Motor neuron (in vitro differentiated cells): ENCODE measurements at regions not wholly inside any gene's neighbourhood (a gene's known extent, or its start where the extent isn't known, plus 50 kb on each side); places are given as distances from the start of the nearest gene placed in this dataset.
A peak's percentile ranks its signal among the peaks of the same experiment; 100 is the strongest.

Experiments
- ATAC-seq, 8 experiments: fragments of 200-7000 bp; cut with Tn5 transposase; replicated peaks in 6 of 8; 2 replicates each; pipeline ENCODE4 v1.8.0; 2021; ENCODE audit warnings: mild to moderate bottlenecking in 8 of 8, moderate library complexity in 8 of 8
- H3K27ac ChIP-seq, 2 donors: fragments of 250-450 bp; sonication (Bioruptor Pico); 2 replicates each; pipeline ENCODE4 v1.9.0; 2021; ENCODE audit warnings: antibody characterized with exemption in 2 of 2, mild to moderate bottlenecking in 2 of 2, moderate library complexity in 1 of 2
- H3K4me1 ChIP-seq, 2 donors: fragments of 250-450 bp; sonication (Bioruptor Pico); replicated peaks in 1 of 2; 2 replicates each; pipeline ENCODE4 v1.6.1; 2021; ENCODE audit warnings: antibody characterized with exemption in 2 of 2, mild to moderate bottlenecking in 2 of 2, moderate library complexity in 1 of 2
- H3K4me3 ChIP-seq, 5 donors: fragments of 250-450 bp; sonication (Bioruptor Pico); 2 replicates each; pipeline ENCODE4 v1.9.0; 2021; ENCODE audit warnings: antibody characterized with exemption in 5 of 5, mild to moderate bottlenecking in 5 of 5, moderate library complexity in 4 of 5
- WGBS, 10 experiments: fragments of 450-650 bp; shearing (Covaris generic); methylation state at CpG; one replicate each; pipeline ENCODE4 v1.0.0; 2022; 5-methylcytosine and 5-hydroxymethylcytosine counted together
- in situ Hi-C, 9 experiments: fragments of 400-800 bp; cut with MboI; loops; one replicate each; pipeline ENCODE4 v1.15.0; 2021; ENCODE audit warnings: low sequenced_read_pairs in 9 of 9, low pct_unique_long_range_greater_than_20kb in 2 of 9; ENCODE audit not compliant: unreplicated experiment in 9 of 9

- peak in 2 of 8 experiments; percentile 48 to 57 for ATAC-seq
- no peak overlapping the region for H3K27ac ChIP-seq
- peaks cover 15 to 23% of the 10 kb centered on the region in 2 donors for H3K4me1 ChIP-seq
- in situ Hi-C loops: loop anchor here in 1 of 9 experiments (25.0 kb wide), 1 partner anchor 398 kb away; the partner anchor contains the start of gene PLPP3
- no peak overlapping the region for H3K4me3 ChIP-seq
- 39 to 74% (median 66%) methylated on average over 2 to 3 of the region's 3 CpGs; no CpG with 5 or more reads in 2 of the 10 experiments for WGBS, 10 experiments
Observed at GRCh38 chr1:56188855-56189254, 390.5 kb downstream of the PLPP3 start.

GRCh38 chr1:56188221-56188620 lies 391.1 kb downstream of the PLPP3 start:
- 20 to 100% (median 61%) methylated on average over 1 to 3 of the region's 3 CpGs; no CpG with 5 or more reads in 2 of the 10 experiments for WGBS, 10 experiments
- peaks cover 15 to 23% of the 10 kb centered on the region in 2 donors for H3K4me1 ChIP-seq
- in situ Hi-C loops: loop anchor here in 1 of 9 experiments (25.0 kb wide), 1 partner anchor 399 kb away; the partner anchor contains the start of gene PLPP3
- no peak for ATAC-seq
- no peak overlapping the region for H3K27ac ChIP-seq
- H3K4me3 ChIP-seq: no peak overlapping the region

GRCh38 chr1:56187405-56187804 lies 392.0 kb downstream of the PLPP3 start:
- in situ Hi-C loops: loop anchor here in 1 of 9 experiments (25.0 kb wide), 1 partner anchor 400 kb away; the partner anchor contains the start of gene PLPP3
- H3K27ac ChIP-seq: no peak overlapping the region
- peaks cover 15 to 23% of the 10 kb centered on the region in 2 donors for H3K4me1 ChIP-seq
- no peak overlapping the region for H3K4me3 ChIP-seq
- 20 to 90% (median 71%) methylated on average over 1 of the region's 1 CpG; no CpG with 5 or more reads in 3 of the 10 experiments for WGBS, 10 experiments
- no peak for ATAC-seq

- Histone ChIP-seq H3K4me3 (no peak overlapping the region), H3K4me1 (peaks cover 3 to 14% of the 10 kb centered on the region in 2 donors), H3K27ac (no peak overlapping the region)
- 44 to 100% (median 87%) methylated on average over 1 to 2 of the region's 2 CpGs; no CpG with 5 or more reads in 1 of the 10 experiments for WGBS, 10 experiments
- ATAC-seq: no peak
- in situ Hi-C loops: loop anchor here in 1 of 9 experiments (25.0 kb wide), 1 partner anchor 402 kb away; the partner anchor contains the start of gene PLPP3
Observed at GRCh38 chr1:56185493-56185892, 393.9 kb downstream of the PLPP3 start.

- ATAC-seq: no peak
- Histone ChIP-seq H3K27ac (no peak overlapping the region), H3K4me3 (no peak overlapping the region), H3K4me1 (peaks cover 6 to 9% of the 10 kb centered on the region in 2 donors)
- WGBS, 10 experiments: 38 to 100% (median 85%) methylated on average over 1 to 2 of the region's 2 CpGs; no CpG with 5 or more reads in 1 of the 10 experiments
- in situ Hi-C loops: loop anchor here in 1 of 9 experiments (25.0 kb wide), 1 partner anchor 404 kb away; the partner anchor contains the start of gene PLPP3
Observed at GRCh38 chr1:56183151-56183550, 396.2 kb downstream of the PLPP3 start.

- Histone ChIP-seq H3K27ac (no peak overlapping the region), H3K4me1 (peaks cover 6 to 9% of the 10 kb centered on the region in 2 donors), H3K4me3 (no peak overlapping the region)
- in situ Hi-C loops: loop anchor here in 1 of 9 experiments (25.0 kb wide), 1 partner anchor 407 kb away; the partner anchor contains the start of gene PLPP3
- whole genome bisulfite sequencing, 10 experiments: 34 to 93% (median 79%) methylated on average over 3 to 5 of the region's 5 CpGs
- ATAC-seq: peak in 2 of 8 experiments; percentile 23 to 33
Observed at GRCh38 chr1:56180520-56181190, 398.7 kb downstream of the PLPP3 start.

- Histone ChIP-seq H3K4me3 (no peak overlapping the region), H3K4me1 (peaks cover 6 to 9% of the 10 kb centered on the region in 2 donors), H3K27ac (no peak overlapping the region)
- ATAC-seq: no peak
- 40 to 100% (median 71%) methylated on average over 1 of the region's 1 CpG; no CpG with 5 or more reads in 3 of the 10 experiments for WGBS, 10 experiments
- in situ Hi-C loops: loop anchor here in 1 of 9 experiments (25.0 kb wide), 1 partner anchor 408 kb away; the partner anchor contains the start of gene PLPP3
Observed at GRCh38 chr1:56179543-56179942, 399.8 kb downstream of the PLPP3 start.

- Histone ChIP-seq H3K4me1 (peaks cover 6 to 9% of the 10 kb centered on the region in 2 donors), H3K27ac (no peak overlapping the region), H3K4me3 (no peak overlapping the region)
- ATAC-seq: no peak
- in situ Hi-C loops: loop anchor here in 1 of 9 experiments (25.0 kb wide), 1 partner anchor 412 kb away; the partner anchor contains the start of gene PLPP3
- WGBS, 10 experiments: 38 to 93% (median 70%) methylated on average over 3 of the region's 3 CpGs; no CpG with 5 or more reads in 1 of the 10 experiments
Observed at GRCh38 chr1:56175211-56175610, 404.2 kb downstream of the PLPP3 start.

GRCh38 chr1:56174176-56174885 lies 405.0 kb downstream of the PLPP3 start:
- in situ Hi-C loops: no loop called here
- H3K4me3 ChIP-seq: no peak overlapping the region
- no peak overlapping the region for H3K27ac ChIP-seq
- H3K4me1 ChIP-seq: peaks cover 2 to 3% of the 10 kb centered on the region in 2 donors
- ATAC-seq: no peak
- WGBS, 10 experiments: 50 to 100% (median 80%) methylated on average over 1 of the region's 1 CpG; no CpG with 5 or more reads in 1 of the 10 experiments

- in situ Hi-C loops: no loop called here
Observed at GRCh38 chr1:56173736-56174135, 405.6 kb downstream of the PLPP3 start.

GRCh38 chr1:56171670-56172069 lies 407.7 kb downstream of the PLPP3 start:
- Histone ChIP-seq H3K27ac (no peak overlapping the region), H3K4me3 (no peak overlapping the region), H3K4me1 (no peaks in the 10 kb centered on the region)
- no peak for ATAC-seq
- in situ Hi-C loops: no loop called here
- 75 to 100% (median 88%) methylated on average over 1 of the region's 1 CpG; no CpG with 5 or more reads in 4 of the 10 experiments for WGBS, 10 experiments

More at GRCh38 chr1:56173736-56174135, 405.6 kb downstream of the PLPP3 start:
- H3K4me3 ChIP-seq: no peak overlapping the region
- H3K4me1 ChIP-seq: no peaks in the 10 kb centered on the region
- no peak overlapping the region for H3K27ac ChIP-seq
- no peak for ATAC-seq
- WGBS, 10 experiments: 10 to 93% (median 80%) methylated on average over 1 of the region's 1 CpG

GRCh38 chr1:56170784-56171320 lies 408.5 kb downstream of the PLPP3 start:
- in situ Hi-C loops: no loop called here
- ATAC-seq: no peak
- Histone ChIP-seq H3K4me1 (no peaks in the 10 kb centered on the region), H3K27ac (no peak overlapping the region), H3K4me3 (no peak overlapping the region)
- 56 to 100% (median 82%) methylated on average over 1 to 4 of the region's 4 CpGs; no CpG with 5 or more reads in 4 of the 10 experiments for WGBS, 10 experiments
